Panc1 (cell line): ENCODE measurements at regions not wholly inside any gene's neighbourhood (a gene's known extent, or its start where the extent isn't known, plus 50 kb on each side); places are given as distances from the start of the nearest gene placed in this dataset.

Experiments used
- ATAC-seq: fragments of 200-7000 bp; cut with Tn5 transposase; 2 replicates; pipeline ENCODE4 v1.9.1; 2020; ENCODE audit warnings: mild to moderate bottlenecking, moderate library complexity
- BruUV-seq: library from RNA; stranded (reverse); fragments of 400-500 nt; replicated peaks from 2 replicates; lab custom pipeline; 2021; lab: Mats Ljungman, UMichigan
- CTCF ChIA-PET: fragments of 300-600 bp; sonication (Branson Sonifier 250); formaldehyde crosslinking; loops from one replicate; lab custom pipeline; 2022; ENCODE audit warnings: antibody characterized with exemption; lab: Charles Lee
- POLR2A ChIA-PET: fragments of 300-600 bp; sonication (Branson Sonifier 250); formaldehyde crosslinking; loops from one replicate; lab custom pipeline; 2022; ENCODE audit warnings: antibody characterized with exemption; lab: Charles Lee
- DNase-seq: peaks from one replicate; pipeline ENCODE4 v3.0.0-alpha.2; 2010; ENCODE audit warnings: low read depth, low spot score
- H3K27ac ChIP-seq: 2 replicates; pipeline ENCODE4 v1.5.1; 2011; ENCODE audit warnings: mild to moderate bottlenecking, low read length, inconsistent platforms
- H3K27me3 ChIP-seq: fragments of 200-500 bp; sonication (Bioruptor generic); 2 replicates; pipeline ENCODE4 v1.6.0; 2014; ENCODE audit warnings: low read length, inconsistent platforms; ENCODE audit not compliant: control insufficient read depth, insufficient read depth
- H3K36me3 ChIP-seq: fragments of 200-500 bp; sonication (Bioruptor generic); 2 replicates; pipeline ENCODE4 v1.5.1; 2014; ENCODE audit warnings: inconsistent platforms, mild to moderate bottlenecking, low read length, moderate library complexity; ENCODE audit not compliant: control insufficient read depth, insufficient read depth
- H3K4me1 ChIP-seq: 2 replicates; pipeline ENCODE4 v1.5.1; 2011; ENCODE audit warnings: inconsistent platforms, mild to moderate bottlenecking, low read length, moderate library complexity; ENCODE audit not compliant: control insufficient read depth, insufficient read depth
- H3K4me3 ChIP-seq, 2 experiments: 2 replicates each; pipeline ENCODE4 v1.5.1; 2011 to 2012; ENCODE audit warnings: low read depth in 2 of 2, low read length in 2 of 2, mild to moderate bottlenecking in 2 of 2, inconsistent platforms in 1 of 2, moderate library complexity in 1 of 2
- H3K9me3 ChIP-seq: fragments of 200-500 bp; sonication (Bioruptor generic); 2 replicates; pipeline ENCODE4 v1.5.1; 2014; ENCODE audit warnings: low read depth, mild to moderate bottlenecking, inconsistent platforms, low read length, moderate library complexity; ENCODE audit not compliant: control insufficient read depth, insufficient read depth
- CTCF ChIP-seq: fragments of 450-650 bp; IDR thresholded peaks from 2 replicates; pipeline ENCODE4 v1.5.1; 2017; ENCODE audit warnings: mild to moderate bottlenecking
- POLR2AphosphoS5 ChIP-seq: IDR thresholded peaks from 2 replicates; pipeline ENCODE4 v1.6.1; 2012; ENCODE audit warnings: mild to moderate bottlenecking, low read depth, low read length, moderate library complexity
- REST ChIP-seq, 2 experiments: IDR thresholded peaks; 2 replicates each; pipeline ENCODE4 v1.6.1; 2011 to 2012; ENCODE audit warnings: low read depth in 2 of 2, control low read depth in 1 of 2, low read length in 1 of 2, mild to moderate bottlenecking in 1 of 2, moderate library complexity in 1 of 2; ENCODE audit not compliant: insufficient read depth in 1 of 2
- SIN3A ChIP-seq: IDR thresholded peaks from 2 replicates; pipeline ENCODE4 v1.6.1; 2012; ENCODE audit warnings: low read depth, mild to moderate bottlenecking, low read length, moderate library complexity, borderline replicate concordance; ENCODE audit not compliant: insufficient read depth
- TCF7L2 ChIP-seq: IDR thresholded peaks from 2 replicates; pipeline ENCODE4 v1.6.1; 2011; ENCODE audit warnings: mild to moderate bottlenecking, low read depth, low read length, inconsistent platforms
- in situ Hi-C: cut with HindIII; loops from 2 replicates; pipeline ENCODE4 v1.10.0; 2016; ENCODE audit warnings: low sequenced_read_pairs, low pct_unique_long_range_greater_than_20kb
- intact Hi-C: fragments of 100-400 bp; cut with micrococcal nuclease; formaldehyde crosslinking; loops from one replicate; pipeline ENCODE4 v1.10.0; 2022; ENCODE audit not compliant: unreplicated experiment

GRCh38 chr14:98955036-98955740 lies 316.8 kb downstream of the BCL11B start:
- TF ChIP-seq POLR2AphosphoS5 (no peak), SIN3A (no peak), REST (IDR thresholded peaks at IDR 0.05; ENCODE audit: insufficient read depth in 1 of 2, low read depth in 2 of 2, low read length in 1 of 2) (no peak), TCF7L2 (no peak), CTCF (no peak)
- BruUV-seq, result no TSS peak
- POLR2A ChIA-PET, result no interaction called here
- no peak for DNase-seq
- Histone ChIP-seq H3K27me3 (no peaks in the 10 kb centered on the region), H3K4me3 (no peak overlapping the region), H3K27ac (no peak overlapping the region), H3K9me3 (no peaks in the 10 kb centered on the region), H3K4me1 (no peaks in the 10 kb centered on the region), H3K36me3 (no peaks in the 10 kb centered on the region)
- CTCF ChIA-PET, result no interaction called here
- ATAC-seq, result no peak
- intact Hi-C loops (no loop called here), in situ Hi-C loops (no loop called here)

GRCh38 chr14:98955741-98956070 lies 316.3 kb downstream of the BCL11B start:
- TF ChIP-seq REST (IDR thresholded peaks at IDR 0.05; ENCODE audit: insufficient read depth in 1 of 2, low read depth in 2 of 2, low read length in 1 of 2), result no peak
- TF ChIP-seq TCF7L2, result no peak
- no peak for TF ChIP-seq SIN3A
- no peak for TF ChIP-seq CTCF
- TF ChIP-seq POLR2AphosphoS5, result no peak
- intact Hi-C loops, result no loop called here

More at GRCh38 chr14:98955741-98956070, 316.3 kb downstream of the BCL11B start:
- Histone ChIP-seq H3K4me1 (no peaks in the 10 kb centered on the region), H3K27ac (no peak overlapping the region), H3K36me3 (no peaks in the 10 kb centered on the region), H3K27me3 (no peaks in the 10 kb centered on the region), H3K9me3 (no peaks in the 10 kb centered on the region), H3K4me3 (no peak overlapping the region)
- ChIA-PET POLR2A (no interaction called here), CTCF (no interaction called here)
- in situ Hi-C loops, result no loop called here
- no TSS peak for BruUV-seq
- DNase-seq (no peak), ATAC-seq (no peak)
